ENCODE measurements at regions not wholly inside any gene's neighbourhood (a gene's known extent, or its start where the extent isn't known, plus 50 kb on each side); places are given as distances from the start of the nearest gene placed in this dataset.

DNA sequence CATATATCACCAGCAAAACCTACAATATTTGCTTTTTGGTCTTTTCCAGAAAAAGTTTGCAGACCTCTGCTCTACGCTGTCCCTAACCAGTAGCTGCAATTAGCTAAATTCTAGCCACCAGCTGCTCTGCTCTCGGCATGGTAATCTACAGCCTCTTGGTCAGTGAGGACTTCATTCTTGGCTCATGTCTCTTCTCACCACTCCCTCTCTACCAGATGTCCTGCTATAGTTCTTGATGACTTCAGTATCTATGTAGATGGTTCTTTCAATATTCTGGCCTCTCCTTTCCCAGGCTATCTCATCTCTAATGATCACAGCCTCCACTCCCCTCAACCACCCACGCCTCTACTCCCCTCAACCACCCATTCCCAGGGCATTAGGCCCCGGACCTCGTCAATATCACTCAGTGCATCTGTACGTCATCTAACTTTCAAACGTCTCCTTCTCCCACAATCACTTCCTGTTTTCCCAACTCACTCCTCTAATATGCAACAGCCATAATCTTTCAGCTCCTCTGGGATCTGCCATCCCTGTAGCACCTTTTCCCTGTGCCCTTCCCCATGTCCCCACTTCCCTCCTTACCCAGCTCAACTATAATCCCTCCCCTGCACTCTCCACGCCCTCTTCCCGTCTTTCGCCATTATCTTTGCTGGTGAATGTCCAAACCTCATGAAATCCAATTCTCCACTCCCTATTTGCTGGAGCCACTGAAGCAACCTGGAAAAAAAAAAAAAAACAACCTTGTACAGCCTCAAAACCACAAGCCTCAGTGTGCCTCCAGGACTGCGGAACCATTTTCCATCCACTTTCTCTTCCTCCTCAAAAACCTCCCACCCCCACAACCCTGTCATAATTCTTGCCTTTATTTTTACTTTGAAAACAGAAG, 429.4 kb upstream of the PROK2 start:
- Histone ChIP-seq H3K9me3 (replicated peaks) (no peaks in the 10 kb centered on the region), H3K27ac (no peak overlapping the region), H3K4me1 (replicated peaks) (peaks cover 9% of the 10 kb centered on the region), H3K27me3 (replicated peaks) (no peaks in the 10 kb centered on the region), H3K36me3 (no peaks in the 10 kb centered on the region), H3K4me3 (no peak overlapping the region)
- DNase-seq (ENCODE audit: low read depth in 1 of 2, low spot score in 2 of 2): no peak

DNA sequence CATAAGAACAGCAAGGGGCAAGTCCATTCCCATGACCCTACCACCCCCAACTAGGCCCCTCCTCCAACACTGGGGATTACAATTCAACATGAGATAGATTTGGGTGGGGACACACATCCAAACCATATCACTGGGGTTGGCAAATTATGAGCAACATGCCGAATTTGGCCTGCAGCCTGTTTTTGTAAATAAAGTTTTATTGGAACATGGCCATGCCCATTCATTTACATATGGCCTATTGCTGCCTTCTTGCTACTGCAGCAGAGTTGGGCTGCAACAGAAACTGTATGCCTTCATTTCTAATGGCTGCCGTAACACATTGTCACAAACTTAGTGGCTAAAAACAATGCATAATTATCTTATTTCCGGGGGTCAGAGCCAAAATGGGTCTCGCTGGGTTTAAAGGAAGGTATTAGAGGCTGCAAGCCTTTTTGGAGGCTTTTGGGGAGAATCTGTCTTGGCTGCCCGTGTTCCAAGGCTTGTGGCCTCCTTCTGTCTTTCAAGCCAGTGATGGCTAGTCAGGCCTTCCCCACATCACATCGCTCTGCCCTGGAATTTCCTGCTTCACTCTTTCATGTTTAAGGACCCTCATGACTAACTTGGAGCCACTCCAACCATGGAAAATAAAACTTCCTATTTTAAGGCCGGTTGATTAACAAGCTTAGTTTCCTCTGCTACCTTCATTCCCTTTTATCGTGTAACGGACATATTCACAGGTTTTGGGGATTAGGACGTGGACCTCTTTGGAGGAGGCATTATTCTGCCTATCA, 428.5 kb upstream of the PROK2 start:
- Histone ChIP-seq H3K4me1 (replicated peaks) (peaks cover 9% of the 10 kb centered on the region), H3K4me3 (no peak overlapping the region), H3K36me3 (no peaks in the 10 kb centered on the region), H3K27me3 (replicated peaks) (no peaks in the 10 kb centered on the region), H3K27ac (no peak overlapping the region), H3K9me3 (replicated peaks) (no peaks in the 10 kb centered on the region)
- no peak for DNase-seq (ENCODE audit: low read depth in 1 of 2, low spot score in 2 of 2)

DNA sequence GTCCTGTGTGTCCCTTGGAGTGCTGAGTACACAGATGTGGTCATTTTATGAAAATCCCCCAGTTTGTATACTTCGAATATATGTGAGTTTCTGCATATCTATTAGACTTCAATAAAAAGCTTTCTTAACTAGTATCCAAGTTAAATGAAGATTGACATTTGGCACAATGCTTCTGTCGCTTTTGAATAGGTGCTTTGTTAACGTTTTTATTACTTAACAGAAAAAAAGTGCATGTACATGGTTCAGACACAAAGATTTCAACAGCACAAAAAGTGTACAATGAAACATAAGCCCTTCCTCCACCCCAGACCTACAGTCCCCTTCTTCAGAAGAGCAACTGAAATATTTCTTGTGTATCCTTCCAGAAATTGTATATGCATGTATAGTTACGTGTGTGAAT, 427.4 kb upstream of the PROK2 start:
- no peak overlapping the region for H3K27ac ChIP-seq
- H3K27me3 ChIP-seq (replicated peaks): no peaks in the 10 kb centered on the region
- no peak for DNase-seq (ENCODE audit: low read depth in 1 of 2, low spot score in 2 of 2)
- H3K4me1 ChIP-seq (replicated peaks): peaks cover 9% of the 10 kb centered on the region
- no peaks in the 10 kb centered on the region for H3K36me3 ChIP-seq
- no peak overlapping the region for H3K4me3 ChIP-seq
- H3K9me3 ChIP-seq (replicated peaks): no peaks in the 10 kb centered on the region

GRCh38 chr3:72210261-72210660, 425.3 kb upstream of the PROK2 start:
- Histone ChIP-seq H3K27ac (no peak overlapping the region), H3K27me3 (replicated peaks) (no peaks in the 10 kb centered on the region), H3K4me3 (no peak overlapping the region), H3K9me3 (replicated peaks) (no peaks in the 10 kb centered on the region), H3K4me1 (replicated peaks) (peaks cover 9% of the 10 kb centered on the region), H3K36me3 (no peaks in the 10 kb centered on the region)
- DNase-seq (ENCODE audit: low read depth in 1 of 2, low spot score in 2 of 2): no peak

DNA sequence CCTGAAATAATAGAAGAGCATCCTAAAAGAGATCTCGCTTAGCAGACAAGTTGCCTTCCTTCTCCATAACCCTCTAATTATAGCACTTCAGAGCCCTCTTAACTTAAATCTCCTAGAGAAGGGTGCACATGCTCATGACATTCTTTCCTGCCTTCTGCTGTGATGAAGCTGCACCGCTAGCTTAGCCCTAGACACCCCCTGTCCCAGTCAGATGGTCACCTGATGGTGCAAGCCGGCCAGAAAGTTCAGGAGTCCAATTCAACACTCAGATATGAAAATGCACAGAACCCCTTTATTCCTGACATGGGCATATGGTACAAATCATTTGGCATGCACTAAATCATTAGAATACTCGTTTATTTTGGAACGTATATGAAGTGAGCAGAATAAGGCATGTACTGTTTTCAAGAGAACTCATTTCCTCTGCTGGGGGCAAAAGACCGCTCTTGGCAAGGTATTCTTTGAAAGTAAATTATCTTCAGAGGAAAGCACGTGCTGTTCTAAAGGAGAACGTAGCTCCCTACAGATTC, 420.4 kb upstream of the PROK2 start:
- no peaks in the 10 kb centered on the region for H3K4me1 ChIP-seq (replicated peaks)
- no peaks in the 10 kb centered on the region for H3K9me3 ChIP-seq (replicated peaks)
- H3K27ac ChIP-seq: no peak overlapping the region

DNA sequence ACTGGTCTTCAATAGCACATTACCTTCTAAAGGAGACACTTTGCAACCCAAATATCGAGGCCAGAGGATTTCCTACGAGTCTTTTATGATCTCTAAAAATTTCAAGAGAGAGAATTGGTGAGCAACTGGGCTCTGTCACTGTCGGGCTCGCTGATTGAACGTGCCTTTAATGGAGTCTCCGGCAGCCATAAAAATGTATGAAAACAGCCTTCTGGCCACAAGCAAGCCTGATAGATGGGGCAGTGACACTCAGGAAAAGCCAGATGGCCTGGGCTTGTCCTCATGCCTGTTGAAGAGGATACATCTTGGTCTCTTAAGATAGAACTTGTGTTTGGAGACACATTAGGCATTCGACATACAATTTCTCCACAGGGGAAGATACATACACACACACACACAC, 419.5 kb upstream of the PROK2 start:
- no peak for DNase-seq (ENCODE audit: low read depth in 1 of 2, low spot score in 2 of 2)
- Histone ChIP-seq H3K36me3 (no peaks in the 10 kb centered on the region), H3K4me1 (replicated peaks) (no peaks in the 10 kb centered on the region), H3K9me3 (replicated peaks) (no peaks in the 10 kb centered on the region), H3K27ac (no peak overlapping the region), H3K27me3 (replicated peaks) (no peaks in the 10 kb centered on the region), H3K4me3 (no peak overlapping the region)

More for the DNA sequence above, 420.4 kb upstream of the PROK2 start:
- no peaks in the 10 kb centered on the region for H3K36me3 ChIP-seq
- no peaks in the 10 kb centered on the region for H3K27me3 ChIP-seq (replicated peaks)
- DNase-seq (ENCODE audit: low read depth in 1 of 2, low spot score in 2 of 2): no peak
- no peak overlapping the region for H3K4me3 ChIP-seq

GRCh38 chr3:72203613-72204349, 418.8 kb upstream of the PROK2 start:
- DNase-seq (ENCODE audit: low read depth in 1 of 2, low spot score in 2 of 2): no peak
- H3K4me1 ChIP-seq (replicated peaks): no peaks in the 10 kb centered on the region
- H3K4me3 ChIP-seq: no peak overlapping the region
- H3K27me3 ChIP-seq (replicated peaks): no peaks in the 10 kb centered on the region
- H3K36me3 ChIP-seq: no peaks in the 10 kb centered on the region
- H3K9me3 ChIP-seq (replicated peaks): no peaks in the 10 kb centered on the region
- no peak overlapping the region for H3K27ac ChIP-seq

GRCh38 chr3:72203105-72203504, 418.2 kb upstream of the PROK2 start:
- no peak for DNase-seq (ENCODE audit: low read depth in 1 of 2, low spot score in 2 of 2)
- Histone ChIP-seq H3K27me3 (replicated peaks) (no peaks in the 10 kb centered on the region), H3K9me3 (replicated peaks) (no peaks in the 10 kb centered on the region), H3K27ac (no peak overlapping the region), H3K4me1 (replicated peaks) (no peaks in the 10 kb centered on the region), H3K36me3 (no peaks in the 10 kb centered on the region), H3K4me3 (no peak overlapping the region)

GRCh38 chr3:72200332-72200731, 415.4 kb upstream of the PROK2 start:
- Histone ChIP-seq H3K27ac (no peak overlapping the region), H3K4me1 (replicated peaks) (no peaks in the 10 kb centered on the region), H3K36me3 (no peaks in the 10 kb centered on the region), H3K27me3 (replicated peaks) (no peaks in the 10 kb centered on the region), H3K4me3 (no peak overlapping the region), H3K9me3 (replicated peaks) (no peaks in the 10 kb centered on the region)
- DNase-seq (ENCODE audit: low read depth in 1 of 2, low spot score in 2 of 2): no peak

DNA sequence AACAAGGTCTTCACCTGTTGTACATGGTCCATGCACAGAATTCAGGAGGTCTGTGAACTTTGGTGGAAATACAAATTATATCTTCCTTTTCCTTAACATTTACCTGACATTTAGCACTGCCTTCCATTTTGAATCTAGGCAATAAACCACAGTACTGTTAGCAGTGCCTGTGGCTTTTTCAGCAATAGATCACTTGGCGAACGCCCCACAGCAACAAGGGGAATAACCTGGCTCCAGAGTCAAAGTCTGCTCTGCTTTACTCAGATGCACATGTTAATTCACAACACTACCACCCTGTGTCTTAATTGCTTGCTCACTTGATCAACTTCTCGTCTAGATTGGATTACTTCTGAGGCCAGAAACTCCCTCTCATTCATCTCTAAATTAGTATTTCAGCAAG, 414.6 kb upstream of the PROK2 start:
- H3K4me1 ChIP-seq (replicated peaks): no peaks in the 10 kb centered on the region
- H3K4me3 ChIP-seq: no peak overlapping the region
- H3K36me3 ChIP-seq: no peaks in the 10 kb centered on the region
- H3K27ac ChIP-seq: no peak overlapping the region
- H3K27me3 ChIP-seq (replicated peaks): no peaks in the 10 kb centered on the region
- no peaks in the 10 kb centered on the region for H3K9me3 ChIP-seq (replicated peaks)
- DNase-seq (ENCODE audit: low read depth in 1 of 2, low spot score in 2 of 2): no peak

GRCh38 chr3:72196377-72196929, 411.5 kb upstream of the PROK2 start:
- no peak for DNase-seq (ENCODE audit: low read depth in 1 of 2, low spot score in 2 of 2)
- Histone ChIP-seq H3K27ac (no peak overlapping the region), H3K27me3 (replicated peaks) (no peaks in the 10 kb centered on the region), H3K4me3 (no peak overlapping the region), H3K9me3 (replicated peaks) (no peaks in the 10 kb centered on the region), H3K4me1 (replicated peaks) (no peaks in the 10 kb centered on the region), H3K36me3 (no peaks in the 10 kb centered on the region)

- H3K27me3 ChIP-seq (replicated peaks): no peaks in the 10 kb centered on the region
- H3K9me3 ChIP-seq (replicated peaks): no peaks in the 10 kb centered on the region
- H3K4me1 ChIP-seq (replicated peaks): no peaks in the 10 kb centered on the region
- no peak overlapping the region for H3K4me3 ChIP-seq
- no peak for DNase-seq (ENCODE audit: low read depth in 1 of 2, low spot score in 2 of 2)
- H3K36me3 ChIP-seq: no peaks in the 10 kb centered on the region
- no peak overlapping the region for H3K27ac ChIP-seq
Measured at GRCh38 chr3:72195895-72196294, 410.9 kb upstream of the PROK2 start.

DNA sequence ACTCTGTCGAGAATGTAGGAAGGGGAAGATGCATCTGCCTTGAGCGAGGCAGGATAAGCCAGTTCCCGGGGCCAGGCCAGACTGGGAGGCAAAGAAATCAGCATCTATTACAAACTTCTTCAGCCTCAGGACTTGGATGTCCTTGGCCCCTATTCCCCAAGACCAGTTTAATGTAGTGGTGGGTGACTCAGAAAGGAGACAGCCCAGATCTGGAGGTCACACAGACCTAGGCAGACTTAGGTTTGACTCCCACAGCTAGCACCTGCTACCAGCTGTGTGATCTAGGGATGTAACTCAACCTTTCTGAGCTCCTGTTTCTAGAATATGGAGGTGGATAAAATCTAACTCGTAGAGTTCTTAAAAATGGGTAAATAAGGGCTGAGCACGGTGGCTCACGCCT, 409.5 kb upstream of the PROK2 start:
- Histone ChIP-seq H3K27me3 (replicated peaks) (no peaks in the 10 kb centered on the region), H3K4me1 (replicated peaks) (no peaks in the 10 kb centered on the region), H3K27ac (no peak overlapping the region), H3K4me3 (no peak overlapping the region), H3K9me3 (replicated peaks) (no peaks in the 10 kb centered on the region), H3K36me3 (no peaks in the 10 kb centered on the region)
- DNase-seq (ENCODE audit: low read depth in 1 of 2, low spot score in 2 of 2): no peak

All from SJSA1 (cell line).